Caco-2 (cell line): ENCODE measurements at regions not wholly inside any gene's neighbourhood (a gene's known extent, or its start where the extent isn't known, plus 50 kb on each side); places are given as distances from the start of the nearest gene placed in this dataset.

ENCODE experiments used
- BruUV-seq: library from RNA; stranded (reverse); fragments of 400-500 nt; replicated peaks from 2 replicates; lab custom pipeline; 2021; lab: Mats Ljungman, UMichigan
- CTCF ChIA-PET: fragments of 300-600 bp; sonication (Branson Sonifier 250); formaldehyde crosslinking; loops from one replicate; lab custom pipeline; 2022; ENCODE audit warnings: antibody characterized with exemption; lab: Charles Lee
- POLR2A ChIA-PET: fragments of 300-600 bp; sonication (Branson Sonifier 250); formaldehyde crosslinking; loops from one replicate; lab custom pipeline; 2022; ENCODE audit warnings: antibody characterized with exemption; lab: Charles Lee
- DNase-seq, 2 experiments: peaks; one replicate each; pipeline versions ENCODE4 v3.0.0 to v3.0.0-alpha.2; 2020 to 2022
- H3K27me3 ChIP-seq: replicated peaks from 2 replicates; pipeline ENCODE4 v1.6.0; 2011; ENCODE audit warnings: low read length; ENCODE audit not compliant: control insufficient read depth, insufficient read depth
- H3K36me3 ChIP-seq: 2 replicates; pipeline ENCODE4 v1.5.1; 2011; ENCODE audit warnings: low read length; ENCODE audit not compliant: control insufficient read depth, insufficient read depth
- H3K4me1 ChIP-seq: fragments of 250-450 bp; sonication (Bioruptor Pico); 2 replicates; pipeline ENCODE4 v1.5.1; 2020; ENCODE audit warnings: mild to moderate bottlenecking
- H3K4me3 ChIP-seq: 2 replicates; pipeline ENCODE4 v1.5.1; 2011; ENCODE audit warnings: low read depth, mild to moderate bottlenecking, control low read depth, low read length
- H3K9me3 ChIP-seq: fragments of 250-450 bp; sonication (Bioruptor Pico); 2 replicates; pipeline ENCODE4 v1.5.1; 2020; ENCODE audit warnings: mild to moderate bottlenecking, moderate library complexity
- H3K27ac Mint-ChIP-seq: one replicate; pipeline ENCODE4 v1.8.0; 2022; ENCODE audit warnings: mixed read lengths; ENCODE audit not compliant: unreplicated experiment
- H3K27me3 Mint-ChIP-seq: one replicate; pipeline ENCODE4 v1.8.0; 2022; ENCODE audit warnings: mixed read lengths; ENCODE audit not compliant: insufficient read depth, unreplicated experiment
- H3K36me3 Mint-ChIP-seq: one replicate; pipeline ENCODE4 v1.8.0; 2022; ENCODE audit warnings: mild to moderate bottlenecking, mixed read lengths; ENCODE audit not compliant: insufficient read depth, unreplicated experiment
- H3K4me1 Mint-ChIP-seq: one replicate; pipeline ENCODE4 v1.8.0; 2022; ENCODE audit warnings: low read depth, mixed read lengths; ENCODE audit not compliant: unreplicated experiment
- H3K4me3 Mint-ChIP-seq: one replicate; pipeline ENCODE4 v1.8.0; 2022; ENCODE audit warnings: mild to moderate bottlenecking, moderate library complexity, mixed read lengths; ENCODE audit not compliant: unreplicated experiment
- H3K9me3 Mint-ChIP-seq: one replicate; pipeline ENCODE4 v1.8.0; 2022; ENCODE audit warnings: mixed read lengths; ENCODE audit not compliant: unreplicated experiment
- intact Hi-C: fragments of 100-400 bp; cut with micrococcal nuclease; formaldehyde crosslinking; loops from one replicate; pipeline ENCODE4 v1.10.0; 2022; ENCODE audit not compliant: unreplicated experiment
- TF ChIP-seq, protein P1 (sequence below), 2 experiments: fragments of 200-600 bp in 1 of 2; IDR thresholded peaks; 1 replicate in 1 of 2; 2 replicates in 1 of 2; pipeline versions ENCODE4 v1.5.1 to v1.8.0; 2011 to 2022; ENCODE audit warnings: antibody characterized with exemption in 1 of 2, control low read depth in 1 of 2, inconsistent platforms in 1 of 2, low read depth in 1 of 2, low read length in 1 of 2, mild to moderate bottlenecking in 1 of 2, moderate library complexity in 1 of 2; ENCODE audit not compliant: insufficient read depth in 1 of 2, severe bottlenecking in 1 of 2, unreplicated experiment in 1 of 2

GRCh38 chr4:134126000-134126560 is 75.5 kb downstream of the PABPC4L start:
- H3K4me3 Mint-ChIP-seq, result no peak overlapping the region
- Histone ChIP-seq H3K27me3 (no peaks in the 10 kb centered on the region), H3K4me1 (no peaks in the 10 kb centered on the region), H3K9me3 (no peaks in the 10 kb centered on the region), H3K4me3 (no peak overlapping the region), H3K36me3 (no peaks in the 10 kb centered on the region)
- intact Hi-C loops, result no loop called here
- H3K27me3 Mint-ChIP-seq, result no peaks in the 10 kb centered on the region
- H3K27ac Mint-ChIP-seq, result no peak overlapping the region
- no peaks in the 10 kb centered on the region for H3K9me3 Mint-ChIP-seq
- POLR2A ChIA-PET, result no interaction called here
- no peaks in the 10 kb centered on the region for H3K36me3 Mint-ChIP-seq
- TF ChIP-seq, protein P1, sequence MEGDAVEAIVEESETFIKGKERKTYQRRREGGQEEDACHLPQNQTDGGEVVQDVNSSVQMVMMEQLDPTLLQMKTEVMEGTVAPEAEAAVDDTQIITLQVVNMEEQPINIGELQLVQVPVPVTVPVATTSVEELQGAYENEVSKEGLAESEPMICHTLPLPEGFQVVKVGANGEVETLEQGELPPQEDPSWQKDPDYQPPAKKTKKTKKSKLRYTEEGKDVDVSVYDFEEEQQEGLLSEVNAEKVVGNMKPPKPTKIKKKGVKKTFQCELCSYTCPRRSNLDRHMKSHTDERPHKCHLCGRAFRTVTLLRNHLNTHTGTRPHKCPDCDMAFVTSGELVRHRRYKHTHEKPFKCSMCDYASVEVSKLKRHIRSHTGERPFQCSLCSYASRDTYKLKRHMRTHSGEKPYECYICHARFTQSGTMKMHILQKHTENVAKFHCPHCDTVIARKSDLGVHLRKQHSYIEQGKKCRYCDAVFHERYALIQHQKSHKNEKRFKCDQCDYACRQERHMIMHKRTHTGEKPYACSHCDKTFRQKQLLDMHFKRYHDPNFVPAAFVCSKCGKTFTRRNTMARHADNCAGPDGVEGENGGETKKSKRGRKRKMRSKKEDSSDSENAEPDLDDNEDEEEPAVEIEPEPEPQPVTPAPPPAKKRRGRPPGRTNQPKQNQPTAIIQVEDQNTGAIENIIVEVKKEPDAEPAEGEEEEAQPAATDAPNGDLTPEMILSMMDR (IDR thresholded peaks at IDR 0.05; ENCODE audit: insufficient read depth in 1 of 2, low read depth in 1 of 2, low read length in 1 of 2, severe bottlenecking in 1 of 2, unreplicated experiment in 1 of 2), result no peak
- BruUV-seq, result no TSS peak
- no peaks in the 10 kb centered on the region for H3K4me1 Mint-ChIP-seq
- no peak for DNase-seq
- CTCF ChIA-PET, result no interaction called here

DNA sequence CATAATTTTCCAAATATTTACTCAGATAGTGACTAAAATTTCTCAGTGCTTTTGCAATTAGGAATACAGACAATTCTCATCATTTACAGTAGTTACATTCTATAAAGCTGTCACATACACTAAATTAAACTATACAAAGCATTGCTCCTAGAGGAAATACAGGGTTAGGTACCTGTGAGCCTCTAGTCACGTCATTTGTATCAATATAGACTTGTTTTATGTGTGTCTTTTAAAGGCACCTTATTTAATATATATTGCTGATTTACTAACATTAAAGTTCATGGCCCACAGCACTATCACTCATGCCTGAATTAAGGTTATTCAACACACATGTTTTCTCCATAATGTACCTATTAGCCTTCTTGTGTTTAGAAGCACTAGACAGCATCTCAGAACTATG is 78.7 kb downstream of the PABPC4L start:
- TF ChIP-seq, protein P1 (IDR thresholded peaks at IDR 0.05; ENCODE audit: insufficient read depth in 1 of 2, low read depth in 1 of 2, low read length in 1 of 2, severe bottlenecking in 1 of 2, unreplicated experiment in 1 of 2), result no peak
- Mint-ChIP-seq H3K4me1 (no peaks in the 10 kb centered on the region), H3K36me3 (no peaks in the 10 kb centered on the region), H3K27ac (no peak overlapping the region), H3K4me3 (no peak overlapping the region), H3K27me3 (no peaks in the 10 kb centered on the region), H3K9me3 (no peaks in the 10 kb centered on the region)
- CTCF ChIA-PET, result no interaction called here
- Histone ChIP-seq H3K4me3 (no peak overlapping the region), H3K27me3 (no peaks in the 10 kb centered on the region), H3K4me1 (no peaks in the 10 kb centered on the region), H3K9me3 (no peaks in the 10 kb centered on the region), H3K36me3 (no peaks in the 10 kb centered on the region)
- intact Hi-C loops, result no loop called here
- POLR2A ChIA-PET, result no interaction called here
- no TSS peak for BruUV-seq
- DNase-seq, result no peak

DNA sequence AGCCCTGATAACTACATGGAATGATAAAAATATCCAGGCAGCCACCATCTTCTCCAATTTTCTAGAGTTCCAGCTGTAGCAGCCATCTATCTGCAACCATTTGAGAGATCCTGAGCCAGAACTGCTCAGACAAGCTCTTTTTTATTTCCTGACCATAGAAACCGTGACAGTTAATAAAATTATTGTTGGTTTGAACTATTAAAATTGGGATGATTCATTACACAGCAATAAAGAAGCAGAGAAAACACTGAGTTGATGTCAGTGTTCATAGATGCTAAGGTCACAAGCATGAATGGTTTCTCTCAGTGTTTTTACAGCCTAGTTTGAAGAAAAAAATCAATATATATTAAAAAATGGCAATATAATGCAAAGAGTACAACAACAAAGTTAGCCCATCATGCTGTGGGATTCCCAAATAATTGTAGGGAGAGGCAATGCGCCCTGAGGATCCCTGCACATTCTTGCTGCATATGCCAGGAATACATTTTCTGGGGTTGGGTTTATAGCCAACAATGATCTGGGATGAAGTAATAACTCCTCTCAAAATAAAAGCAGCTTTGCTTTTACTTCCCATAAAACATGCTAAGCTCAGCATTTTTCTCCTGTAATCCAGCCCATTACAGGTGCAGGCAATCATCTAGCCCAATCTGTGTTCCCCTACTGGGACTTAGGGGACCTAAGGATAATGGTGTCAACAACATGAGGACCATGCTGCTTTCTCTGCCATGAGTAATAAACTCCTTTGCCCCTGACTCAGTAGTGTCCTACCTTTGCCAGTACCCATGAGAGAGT is 84.0 kb downstream of the PABPC4L start:
- no peaks in the 10 kb centered on the region for H3K36me3 Mint-ChIP-seq
- CTCF ChIA-PET, result no interaction called here
- no peaks in the 10 kb centered on the region for H3K9me3 Mint-ChIP-seq
- POLR2A ChIA-PET, result no interaction called here
- Histone ChIP-seq H3K36me3 (no peaks in the 10 kb centered on the region), H3K4me3 (no peak overlapping the region), H3K27me3 (no peaks in the 10 kb centered on the region), H3K9me3 (no peaks in the 10 kb centered on the region), H3K4me1 (no peaks in the 10 kb centered on the region)
- intact Hi-C loops, result no loop called here
- no peak for DNase-seq
- H3K27me3 Mint-ChIP-seq, result no peaks in the 10 kb centered on the region
- BruUV-seq, result no TSS peak
- TF ChIP-seq, protein P1 (IDR thresholded peaks at IDR 0.05; ENCODE audit: insufficient read depth in 1 of 2, low read depth in 1 of 2, low read length in 1 of 2, severe bottlenecking in 1 of 2, unreplicated experiment in 1 of 2), result no peak
- H3K4me3 Mint-ChIP-seq, result no peak overlapping the region
- no peak overlapping the region for H3K27ac Mint-ChIP-seq
- H3K4me1 Mint-ChIP-seq, result no peaks in the 10 kb centered on the region
